ENCODE measurements at regions not wholly inside any gene's neighbourhood (a gene's known extent, or its start where the extent isn't known, plus 50 kb on each side); places are given as distances from the start of the nearest gene placed in this dataset.

- TF ChIP-seq POLR2A (IDR thresholded peaks at IDR 0.05; ENCODE audit: extremely low read depth, insufficient read length): no peak
- no peak for TF ChIP-seq CTCF (IDR thresholded peaks at IDR 0.05; ENCODE audit: low read depth, low read length)
- no peak for TF ChIP-seq MAX (IDR thresholded peaks at IDR 0.05; ENCODE audit: low read depth, low read length)
These were observed 668.6 kb downstream of the GABRG1 start for GRCh38 chr4:45455217-45455616.

Measured in NB4 (cell line).